Endothelial cell of umbilical vein (primary cell): ENCODE measurements at regions not wholly inside any gene's neighbourhood (a gene's known extent, or its start where the extent isn't known, plus 50 kb on each side); places are given as distances from the start of the nearest gene placed in this dataset.

Source experiments
- BruUV-seq: library from RNA; stranded (reverse); fragments of 400-500 nt; replicated peaks from 2 replicates; lab custom pipeline; 2021; lab: Mats Ljungman, UMichigan
- CTCF ChIA-PET: fragments of 300-600, 350-600 bp; sonication (Branson Sonifier 250); formaldehyde crosslinking; loops from one replicate; lab custom pipeline; 2021; ENCODE audit warnings: antibody characterized with exemption, inconsistent platforms; lab: Charles Lee
- POLR2A ChIA-PET: fragments of 300-600, 350-600 bp; sonication (Branson Sonifier 250); formaldehyde crosslinking; loops from one replicate; lab custom pipeline; 2021; ENCODE audit warnings: antibody characterized with exemption, inconsistent platforms; lab: Charles Lee
- DNase-seq: peaks from one replicate; pipeline ENCODE4 v3.0.0-alpha.2; 2011; ENCODE audit warnings: low read depth, low spot score
- FAIRE-seq: peaks from 2 replicates; lab custom pipeline; 2011; peaks lifted over from hg19 to GRCh38; lab: Jason Lieb, UNC
- H2AFZ ChIP-seq: 2 replicates; pipeline ENCODE4 v1.6.0; 2012; ENCODE audit warnings: low read depth, low read length, control low read depth, inconsistent platforms
- H3K27ac ChIP-seq: 2 replicates; pipeline ENCODE4 v1.5.1; 2011; ENCODE audit warnings: low read depth, mild to moderate bottlenecking, control low read depth, low read length, moderate library complexity; ENCODE audit not compliant: insufficient read depth
- H3K27me3 ChIP-seq, 2 experiments: 2 replicates each; pipeline versions ENCODE4 v1.6.0 to v1.6.1; 2011; ENCODE audit warnings: low read length in 2 of 2, mixed read lengths in 1 of 2; ENCODE audit not compliant: control insufficient read depth in 2 of 2, insufficient read depth in 2 of 2
- H3K36me3 ChIP-seq, 2 experiments: 2 replicates in 1 of 2; 3 replicates in 1 of 2; pipeline ENCODE4 v1.5.1; 2011; ENCODE audit warnings: low read length in 2 of 2, mild to moderate bottlenecking in 1 of 2, moderate library complexity in 1 of 2; ENCODE audit not compliant: control insufficient read depth in 2 of 2, insufficient read depth in 2 of 2; ENCODE audit errors: extremely low read depth in 1 of 2
- H3K4me1 ChIP-seq: 3 replicates; pipeline ENCODE4 v1.5.1; 2011; ENCODE audit warnings: mild to moderate bottlenecking, low read length; ENCODE audit not compliant: control insufficient read depth, insufficient read depth; ENCODE audit errors: extremely low read depth
- H3K4me2 ChIP-seq: 2 replicates; pipeline ENCODE4 v1.6.1; 2011; ENCODE audit warnings: low read length, control low read depth, mixed read lengths; ENCODE audit not compliant: insufficient read depth
- H3K4me3 ChIP-seq, 3 experiments: fragments of 200-600 bp in 1 of 3; sonication (generic), shearing (Covaris generic) in 1 of 3; replicated peaks in 1 of 3; 2 replicates each; pipeline ENCODE4 v1.5.1; 2011 to 2016; ENCODE audit warnings: control low read depth in 3 of 3, low read length in 3 of 3, mild to moderate bottlenecking in 2 of 3, inconsistent platforms in 1 of 3, low read depth in 1 of 3, moderate library complexity in 1 of 3; ENCODE audit not compliant: insufficient read depth in 1 of 3
- H3K79me2 ChIP-seq: 2 replicates; pipeline ENCODE4 v1.6.0; 2012; ENCODE audit warnings: low read length, inconsistent platforms; ENCODE audit not compliant: control insufficient read depth, insufficient read depth
- H3K9ac ChIP-seq: replicated peaks from 2 replicates; pipeline ENCODE3; 2011; ENCODE audit warnings: low read length, control low read depth; ENCODE audit not compliant: insufficient read depth; ENCODE audit errors: extremely low read depth
- H3K9me1 ChIP-seq: replicated peaks from 3 replicates; pipeline ENCODE4 v1.6.0; 2011; ENCODE audit warnings: mild to moderate bottlenecking, low read length; ENCODE audit not compliant: control insufficient read depth, insufficient read depth; ENCODE audit errors: extremely low read depth
- H3K9me3 ChIP-seq: replicated peaks from 2 replicates; pipeline ENCODE4 v1.5.1; 2012; ENCODE audit warnings: low read length, inconsistent platforms; ENCODE audit not compliant: control insufficient read depth, insufficient read depth
- H4K20me1 ChIP-seq: replicated peaks from 2 replicates; pipeline ENCODE3; 2011; ENCODE audit warnings: mild to moderate bottlenecking, low read length; ENCODE audit not compliant: control insufficient read depth, insufficient read depth; ENCODE audit errors: extremely low read depth
- FOS ChIP-seq: IDR thresholded peaks from 2 replicates; pipeline ENCODE4 v1.6.1; 2011; ENCODE audit warnings: mild to moderate bottlenecking, low read length, moderate library complexity, borderline replicate concordance; ENCODE audit not compliant: insufficient read depth
- GATA2 ChIP-seq: IDR thresholded peaks from 2 replicates; pipeline ENCODE4 v1.7.0; 2011; ENCODE audit warnings: low read depth, mild to moderate bottlenecking, moderate library complexity, mixed read lengths, low read length; ENCODE audit not compliant: insufficient read length, insufficient read depth
- dilution Hi-C: fragments of 300-500 bp; cut with MboI; formaldehyde crosslinking; loops from one replicate; pipeline ENCODE4 v1.15.0; 2019; ENCODE audit warnings: low sequenced_read_pairs; ENCODE audit not compliant: extremely low pct_ligation_motif_present
- intact Hi-C: fragments of 100-400 bp; cut with micrococcal nuclease; formaldehyde crosslinking; loops from one replicate; pipeline ENCODE4 v1.10.0; 2022
- TF ChIP-seq, protein P1 (sequence below): IDR thresholded peaks from 2 replicates; pipeline ENCODE4 v1.6.1; 2011; ENCODE audit not compliant: insufficient read depth, insufficient read length

GRCh38 chr4:169332583-169332982 lies 61.8 kb upstream of the SH3RF1 start:
- DNase-seq (peak; percentile 6), FAIRE-seq (peak; percentile 42)
- no TSS peak for BruUV-seq
- no peak overlapping the region for H3K4me2 ChIP-seq
- H3K4me3 ChIP-seq, result no peak overlapping the region
- no peak overlapping the region for H3K27ac ChIP-seq
- H3K4me1 ChIP-seq, result no peaks in the 10 kb centered on the region
- ChIA-PET POLR2A (no interaction called here), CTCF (no interaction called here)
- dilution Hi-C loops, result no loop called here
- no peaks in the 10 kb centered on the region for H3K9me3 ChIP-seq
- intact Hi-C loops, result no loop called here
- peaks cover 2 to 3% of the 10 kb centered on the region in 2 experiments for H3K27me3 ChIP-seq
- no peaks in the 10 kb centered on the region for H4K20me1 ChIP-seq
- H3K79me2 ChIP-seq, result no peaks in the 10 kb centered on the region
- H2AFZ ChIP-seq, result no peak overlapping the region
- no peaks in the 10 kb centered on the region for H3K9me1 ChIP-seq
- H3K9ac ChIP-seq, result no peak overlapping the region
- H3K36me3 ChIP-seq, result no peaks in the 10 kb centered on the region
- TF ChIP-seq GATA2 (peak; percentile 67), FOS (no peak)

DNA sequence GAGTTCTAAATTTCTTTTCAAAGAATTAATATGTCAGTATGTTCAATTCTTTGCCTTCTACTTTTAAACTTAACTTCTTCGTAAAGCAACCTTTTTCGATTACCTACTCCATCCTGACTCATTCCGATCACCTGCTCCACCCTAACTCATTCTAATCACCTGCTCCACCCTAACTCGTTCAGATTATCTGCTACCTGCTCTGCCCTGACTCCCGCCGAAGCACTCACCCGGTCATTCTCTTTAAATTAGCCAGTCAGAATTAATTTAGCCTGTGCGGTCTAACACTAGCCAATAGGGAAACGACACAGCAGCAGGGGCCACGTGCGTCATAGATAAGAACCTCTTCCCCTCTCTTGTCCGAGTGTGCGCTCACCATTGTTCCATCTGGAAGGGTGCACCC lies 60.1 kb upstream of the SH3RF1 start:
- no peaks in the 10 kb centered on the region for H4K20me1 ChIP-seq
- H3K4me1 ChIP-seq, result no peaks in the 10 kb centered on the region
- intact Hi-C loops (no loop called here), dilution Hi-C loops (no loop called here)
- peaks cover 0 to 3% of the 10 kb centered on the region in 2 experiments for H3K27me3 ChIP-seq
- no peak overlapping the region for H3K4me2 ChIP-seq
- BruUV-seq, result no TSS peak
- H3K9me1 ChIP-seq, result no peaks in the 10 kb centered on the region
- TF ChIP-seq, protein P1, sequence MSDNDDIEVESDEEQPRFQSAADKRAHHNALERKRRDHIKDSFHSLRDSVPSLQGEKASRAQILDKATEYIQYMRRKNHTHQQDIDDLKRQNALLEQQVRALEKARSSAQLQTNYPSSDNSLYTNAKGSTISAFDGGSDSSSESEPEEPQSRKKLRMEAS, result no peak
- CTCF ChIA-PET, result no interaction called here
- H2AFZ ChIP-seq, result no peak overlapping the region
- H3K27ac ChIP-seq, result no peak overlapping the region
- no peak overlapping the region for H3K9ac ChIP-seq
- no peaks in the 10 kb centered on the region for H3K79me2 ChIP-seq
- POLR2A ChIA-PET, result no interaction called here
- no peaks in the 10 kb centered on the region for H3K36me3 ChIP-seq
- DNase-seq (no peak), FAIRE-seq (no peak)
- no peaks in the 10 kb centered on the region for H3K9me3 ChIP-seq
- H3K4me3 ChIP-seq, result no peak overlapping the region
